H1 (cell line): ENCODE measurements at regions not wholly inside any gene's neighbourhood (a gene's known extent, or its start where the extent isn't known, plus 50 kb on each side); places are given as distances from the start of the nearest gene placed in this dataset.

ENCODE experiments used
- CTCF ChIA-PET: fragments of 300-600 bp; sonication (Branson Sonifier 250); formaldehyde crosslinking; loops from one replicate; lab custom pipeline; 2021; ENCODE audit not compliant: partially characterized antibody; lab: Charles Lee
- POLR2A ChIA-PET: fragments of 300-600 bp; sonication (Branson Sonifier 250); formaldehyde crosslinking; loops from one replicate; lab custom pipeline; 2021; ENCODE audit warnings: inconsistent platforms; ENCODE audit not compliant: partially characterized antibody; lab: Charles Lee
- DNase-seq, 2 experiments: peaks; one replicate each; pipeline versions ENCODE4 v3.0.0 to v3.0.0-alpha.2; 2010 to 2022; ENCODE audit warnings: low spot score in 2 of 2, low read depth in 1 of 2, mixed read lengths in 1 of 2
- FAIRE-seq: peaks from 2 replicates; lab custom pipeline; 2011; peaks lifted over from hg19 to GRCh38; lab: Jason Lieb, UNC
- H2AFZ ChIP-seq: 2 replicates; pipeline ENCODE4 v1.8.1; 2012; ENCODE audit warnings: low read length, inconsistent platforms
- H2AK5ac ChIP-seq: 2 replicates; pipeline ENCODE4 v1.6.1; 2013; ENCODE audit warnings: low read depth, low read length
- H2BK120ac ChIP-seq: replicated peaks from 2 replicates; pipeline ENCODE3; 2013; ENCODE audit warnings: low read depth, low read length, inconsistent platforms
- H2BK12ac ChIP-seq: 2 replicates; pipeline ENCODE4 v1.6.1; 2013; ENCODE audit warnings: low read depth, low read length
- H2BK15ac ChIP-seq: 2 replicates; pipeline ENCODE4 v1.6.1; 2013; ENCODE audit warnings: low read length
- H2BK20ac ChIP-seq: 2 replicates; pipeline ENCODE4 v1.6.1; 2013; ENCODE audit warnings: low read length
- H2BK5ac ChIP-seq: 2 replicates; pipeline ENCODE4 v1.6.1; 2013; ENCODE audit warnings: low read depth, low read length
- H3K14ac ChIP-seq: 2 replicates; pipeline ENCODE4 v1.6.1; 2013; ENCODE audit warnings: inconsistent platforms; ENCODE audit not compliant: insufficient read length
- H3K18ac ChIP-seq: 2 replicates; pipeline ENCODE4 v1.6.1; 2013; ENCODE audit warnings: low read length; ENCODE audit errors: extremely low read depth
- H3K23ac ChIP-seq: 2 replicates; pipeline ENCODE4 v1.6.1; 2013; ENCODE audit warnings: inconsistent platforms; ENCODE audit not compliant: insufficient read length
- H3K23me2 ChIP-seq: 2 replicates; pipeline ENCODE4 v1.6.1; 2013; ENCODE audit warnings: low read depth, low read length
- H3K27ac ChIP-seq: 2 replicates; pipeline ENCODE4 v1.6.1; 2011; ENCODE audit warnings: low read depth, low read length, inconsistent platforms
- H3K27me3 ChIP-seq, 4 experiments: replicated peaks in 1 of 4; 1 replicate in 1 of 4; 2 replicates in 3 of 4; pipeline versions ENCODE4 v1.6.1 to v1.8.1; 2011 to 2013; ENCODE audit warnings: low read length in 3 of 4, mild to moderate bottlenecking in 3 of 4, inconsistent platforms in 2 of 4, mixed read lengths in 2 of 4, moderate library complexity in 1 of 4; ENCODE audit not compliant: control insufficient read depth in 3 of 4, insufficient read depth in 3 of 4; ENCODE audit errors: extremely low read depth in 1 of 4
- H3K36me3 ChIP-seq, 4 experiments: 2 replicates each; pipeline versions ENCODE4 v1.6.1 to v1.8.1; 2011 to 2013; ENCODE audit warnings: mild to moderate bottlenecking in 4 of 4, low read length in 3 of 4, moderate library complexity in 2 of 4, control low read depth in 1 of 4, inconsistent platforms in 1 of 4; ENCODE audit not compliant: insufficient read depth in 4 of 4, control insufficient read depth in 2 of 4
- H3K4ac ChIP-seq: replicated peaks from 2 replicates; pipeline ENCODE3; 2013; ENCODE audit warnings: low read length, low read depth, mixed read lengths, inconsistent platforms; ENCODE audit not compliant: insufficient read length
- H3K4me1 ChIP-seq, 4 experiments: replicated peaks in 1 of 4; 1 replicate in 1 of 4; 2 replicates in 3 of 4; pipeline versions ENCODE4 v1.6.1 to v1.8.1; 2011 to 2013; ENCODE audit warnings: low read length in 3 of 4, inconsistent platforms in 2 of 4, mixed read lengths in 1 of 4; ENCODE audit not compliant: insufficient read depth in 4 of 4, control insufficient read depth in 3 of 4
- H3K4me2 ChIP-seq, 2 experiments: 2 replicates each; pipeline versions ENCODE4 v1.6.1 to v1.8.1; 2011 to 2013; ENCODE audit warnings: low read depth in 2 of 2, low read length in 2 of 2, control low read depth in 1 of 2, inconsistent platforms in 1 of 2, mild to moderate bottlenecking in 1 of 2; ENCODE audit not compliant: insufficient read depth in 1 of 2
- H3K4me3 ChIP-seq, 4 experiments: fragments of 200-600, 300-600 bp in 1 of 4; sonication (generic), shearing (Covaris generic), sonication (Bioruptor Twin) in 1 of 4; 2 replicates each; pipeline versions ENCODE4 v1.5.1 to v1.8.1; 2011 to 2016; ENCODE audit warnings: low read length in 4 of 4, low read depth in 3 of 4, control low read depth in 2 of 4, inconsistent platforms in 2 of 4, mild to moderate bottlenecking in 2 of 4, mixed read lengths in 1 of 4, moderate library complexity in 1 of 4; ENCODE audit not compliant: insufficient read depth in 2 of 4; ENCODE audit errors: extremely low read depth in 1 of 4
- H3K56ac ChIP-seq: replicated peaks from 2 replicates; pipeline ENCODE3; 2013; ENCODE audit warnings: low read depth, mild to moderate bottlenecking, mixed read lengths, low read length, inconsistent platforms; ENCODE audit not compliant: insufficient read length
- H3K79me1 ChIP-seq: 2 replicates; pipeline ENCODE4 v1.6.1; 2013; ENCODE audit warnings: low read depth, low read length, control low read depth
- H3K79me2 ChIP-seq, 2 experiments: 2 replicates each; pipeline versions ENCODE4 v1.6.1 to v1.8.1; 2012 to 2013; ENCODE audit warnings: low read length in 2 of 2, mild to moderate bottlenecking in 2 of 2, inconsistent platforms in 1 of 2; ENCODE audit not compliant: insufficient read depth in 2 of 2, control insufficient read depth in 1 of 2
- H3K9ac ChIP-seq, 4 experiments: replicated peaks in 1 of 4; 1 replicate in 1 of 4; 2 replicates in 3 of 4; pipeline versions ENCODE4 v1.6.1 to v1.8.1; 2011 to 2013; ENCODE audit warnings: low read depth in 3 of 4, low read length in 3 of 4, control low read depth in 2 of 4, mild to moderate bottlenecking in 2 of 4, moderate library complexity in 2 of 4, inconsistent platforms in 1 of 4; ENCODE audit errors: extremely low read depth in 1 of 4
- H3K9me3 ChIP-seq, 2 experiments: 2 replicates each; pipeline versions ENCODE4 v1.6.1 to v1.8.1; 2012 to 2013; ENCODE audit warnings: mild to moderate bottlenecking in 2 of 2, moderate library complexity in 2 of 2, control low read depth in 1 of 2, inconsistent platforms in 1 of 2, low read depth in 1 of 2, low read length in 1 of 2, mixed read lengths in 1 of 2; ENCODE audit not compliant: insufficient read depth in 2 of 2
- H4K20me1 ChIP-seq, 2 experiments: replicated peaks in 1 of 2; 2 replicates each; pipeline versions ENCODE3 to v1.8.1; 2011 to 2013; ENCODE audit warnings: inconsistent platforms in 2 of 2, low read length in 2 of 2, mild to moderate bottlenecking in 1 of 2; ENCODE audit not compliant: insufficient read depth in 2 of 2, control insufficient read depth in 1 of 2
- H4K5ac ChIP-seq: 2 replicates; pipeline ENCODE4 v1.6.1; 2013; ENCODE audit warnings: low read length, low read depth, mixed read lengths, inconsistent platforms; ENCODE audit not compliant: insufficient read length
- H4K8ac ChIP-seq: 2 replicates; pipeline ENCODE4 v1.8.0; 2013; ENCODE audit warnings: mild to moderate bottlenecking, moderate library complexity, low read length, inconsistent platforms; ENCODE audit not compliant: insufficient read depth; ENCODE audit errors: extremely low read depth
- H4K91ac ChIP-seq: replicated peaks from 2 replicates; pipeline ENCODE3; 2013; ENCODE audit warnings: low read length, mixed read lengths, inconsistent platforms; ENCODE audit not compliant: insufficient read length
- CHD7 ChIP-seq: fragments of 300-600 bp; sonication (generic); IDR thresholded peaks from 2 replicates; pipeline ENCODE4 v1.7.1; 2012; ENCODE audit warnings: low read length, moderate library complexity, mild to moderate bottlenecking, inconsistent platforms; ENCODE audit not compliant: insufficient replicate concordance
- WGBS, 2 experiments: shearing (Covaris generic) in 1 of 2; methylation state at CpG; one replicate each; pipeline versions ENCODE4 v1.1.6 to v1.1.7; 2013 to 2015; ENCODE audit warnings: low lambda C conversion rate in 2 of 2, mixed read lengths in 2 of 2, inconsistent platforms in 1 of 2, low coverage in 1 of 2, missing lambda C conversion rate in 1 of 2; ENCODE audit not compliant: insufficient replicate concordance in 2 of 2, insufficient coverage in 1 of 2, insufficient read length in 1 of 2; ENCODE audit errors: extremely low coverage in 1 of 2, missing lambda C conversion rate in 1 of 2; 5-methylcytosine and 5-hydroxymethylcytosine counted together

DNA sequence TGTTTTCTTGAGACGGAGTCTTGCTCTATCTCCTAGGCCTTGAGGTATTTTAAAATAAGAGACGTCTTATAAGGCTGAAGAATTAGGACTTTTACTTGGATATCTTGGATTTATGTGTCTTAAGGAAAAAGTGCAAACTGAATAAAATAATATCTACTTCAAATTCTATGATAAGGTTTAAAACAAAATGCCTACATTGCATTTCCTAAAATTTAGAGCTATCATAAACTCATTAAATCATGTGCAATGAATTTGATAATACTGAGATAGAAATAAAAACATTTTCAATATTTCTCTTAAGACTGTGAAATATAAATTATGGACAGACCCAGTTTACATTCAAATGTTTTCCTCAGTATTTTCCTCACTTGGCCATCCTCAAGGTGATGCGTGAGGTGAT lies 729.5 kb upstream of the LMO3 start:
- Histone ChIP-seq H3K79me2 (no peaks in the 10 kb centered on the region), H3K27ac (no peak overlapping the region), H2AK5ac (no peak overlapping the region), H3K4me2 (no peak overlapping the region), H3K9ac (no peak overlapping the region), H3K36me3 (no peaks in the 10 kb centered on the region), H4K8ac (no peak overlapping the region), H4K20me1 (no peaks in the 10 kb centered on the region), H3K4me3 (no peak overlapping the region), H3K79me1 (no peaks in the 10 kb centered on the region), H3K9me3 (no peaks in the 10 kb centered on the region), H3K27me3 (no peaks in the 10 kb centered on the region), H2BK120ac (no peak overlapping the region), H2BK20ac (no peak overlapping the region), H3K4ac (no peak overlapping the region), H4K5ac (no peak overlapping the region), H3K23me2 (no peaks in the 10 kb centered on the region), H4K91ac (no peak overlapping the region), H3K4me1 (no peaks in the 10 kb centered on the region), H2AFZ (no peak overlapping the region), H3K56ac (no peak overlapping the region), H3K14ac (no peak overlapping the region), H2BK5ac (no peak overlapping the region), H3K23ac (no peak overlapping the region), H3K18ac (no peak overlapping the region), H2BK15ac (no peak overlapping the region), H2BK12ac (no peak overlapping the region)
- 92% methylated on average over 3 of the region's 3 CpGs; no CpG with 5 or more reads in 1 of the 2 experiments for WGBS, 2 experiments
- DNase-seq (no peak), FAIRE-seq (no peak)
- POLR2A ChIA-PET: no interaction called here
- CTCF ChIA-PET: interaction anchor here (1.2 kb wide), 1 partner anchor 21 kb away, joined by 3 read pairs; no protein-coding TSS in a partner anchor
- no peak for TF ChIP-seq CHD7
